ENCODE measurements at regions not wholly inside any gene's neighbourhood (a gene's known extent, or its start where the extent isn't known, plus 50 kb on each side); places are given as distances from the start of the nearest gene placed in this dataset.
"Not testable (repeated sequence)": the region's sequence is repeated elsewhere in the genome, so short reads cannot be mapped to it uniquely, and the experiment has no call there.

DNA sequence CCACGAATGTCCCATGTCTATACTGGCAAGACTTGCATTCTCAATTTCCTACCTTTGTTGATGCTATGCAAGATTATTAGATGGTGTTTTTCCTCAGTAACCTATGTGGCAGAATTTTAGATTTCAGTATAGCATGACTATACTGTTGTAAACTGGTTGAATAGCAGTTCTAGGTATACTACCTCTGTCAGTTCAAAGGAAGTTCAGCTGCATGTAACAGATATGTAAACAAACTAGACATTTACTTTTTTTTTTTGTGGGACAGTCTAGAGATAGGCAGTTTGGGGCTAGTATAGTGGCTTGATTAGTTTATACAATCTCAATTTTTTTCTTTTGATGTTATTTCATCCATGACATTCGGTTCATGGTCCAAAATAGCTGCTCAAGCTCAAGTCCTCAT is 97.6 kb upstream of the GRIN3A start:
- no peaks in the 10 kb centered on the region for H3K27me3 ChIP-seq (ENCODE audit: insufficient read depth, poor library complexity, severe bottlenecking)
- no peak for TF ChIP-seq POLR2AphosphoS5 (IDR thresholded peaks at IDR 0.05; ENCODE audit: low read depth)
- TF ChIP-seq GABPA (IDR thresholded peaks at IDR 0.05; ENCODE audit: low read depth) = no peak
- TF ChIP-seq, protein P1, sequence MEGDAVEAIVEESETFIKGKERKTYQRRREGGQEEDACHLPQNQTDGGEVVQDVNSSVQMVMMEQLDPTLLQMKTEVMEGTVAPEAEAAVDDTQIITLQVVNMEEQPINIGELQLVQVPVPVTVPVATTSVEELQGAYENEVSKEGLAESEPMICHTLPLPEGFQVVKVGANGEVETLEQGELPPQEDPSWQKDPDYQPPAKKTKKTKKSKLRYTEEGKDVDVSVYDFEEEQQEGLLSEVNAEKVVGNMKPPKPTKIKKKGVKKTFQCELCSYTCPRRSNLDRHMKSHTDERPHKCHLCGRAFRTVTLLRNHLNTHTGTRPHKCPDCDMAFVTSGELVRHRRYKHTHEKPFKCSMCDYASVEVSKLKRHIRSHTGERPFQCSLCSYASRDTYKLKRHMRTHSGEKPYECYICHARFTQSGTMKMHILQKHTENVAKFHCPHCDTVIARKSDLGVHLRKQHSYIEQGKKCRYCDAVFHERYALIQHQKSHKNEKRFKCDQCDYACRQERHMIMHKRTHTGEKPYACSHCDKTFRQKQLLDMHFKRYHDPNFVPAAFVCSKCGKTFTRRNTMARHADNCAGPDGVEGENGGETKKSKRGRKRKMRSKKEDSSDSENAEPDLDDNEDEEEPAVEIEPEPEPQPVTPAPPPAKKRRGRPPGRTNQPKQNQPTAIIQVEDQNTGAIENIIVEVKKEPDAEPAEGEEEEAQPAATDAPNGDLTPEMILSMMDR (IDR thresholded peaks at IDR 0.05; ENCODE audit: insufficient read depth, low read length) = no peak
- TF ChIP-seq, protein P2, sequence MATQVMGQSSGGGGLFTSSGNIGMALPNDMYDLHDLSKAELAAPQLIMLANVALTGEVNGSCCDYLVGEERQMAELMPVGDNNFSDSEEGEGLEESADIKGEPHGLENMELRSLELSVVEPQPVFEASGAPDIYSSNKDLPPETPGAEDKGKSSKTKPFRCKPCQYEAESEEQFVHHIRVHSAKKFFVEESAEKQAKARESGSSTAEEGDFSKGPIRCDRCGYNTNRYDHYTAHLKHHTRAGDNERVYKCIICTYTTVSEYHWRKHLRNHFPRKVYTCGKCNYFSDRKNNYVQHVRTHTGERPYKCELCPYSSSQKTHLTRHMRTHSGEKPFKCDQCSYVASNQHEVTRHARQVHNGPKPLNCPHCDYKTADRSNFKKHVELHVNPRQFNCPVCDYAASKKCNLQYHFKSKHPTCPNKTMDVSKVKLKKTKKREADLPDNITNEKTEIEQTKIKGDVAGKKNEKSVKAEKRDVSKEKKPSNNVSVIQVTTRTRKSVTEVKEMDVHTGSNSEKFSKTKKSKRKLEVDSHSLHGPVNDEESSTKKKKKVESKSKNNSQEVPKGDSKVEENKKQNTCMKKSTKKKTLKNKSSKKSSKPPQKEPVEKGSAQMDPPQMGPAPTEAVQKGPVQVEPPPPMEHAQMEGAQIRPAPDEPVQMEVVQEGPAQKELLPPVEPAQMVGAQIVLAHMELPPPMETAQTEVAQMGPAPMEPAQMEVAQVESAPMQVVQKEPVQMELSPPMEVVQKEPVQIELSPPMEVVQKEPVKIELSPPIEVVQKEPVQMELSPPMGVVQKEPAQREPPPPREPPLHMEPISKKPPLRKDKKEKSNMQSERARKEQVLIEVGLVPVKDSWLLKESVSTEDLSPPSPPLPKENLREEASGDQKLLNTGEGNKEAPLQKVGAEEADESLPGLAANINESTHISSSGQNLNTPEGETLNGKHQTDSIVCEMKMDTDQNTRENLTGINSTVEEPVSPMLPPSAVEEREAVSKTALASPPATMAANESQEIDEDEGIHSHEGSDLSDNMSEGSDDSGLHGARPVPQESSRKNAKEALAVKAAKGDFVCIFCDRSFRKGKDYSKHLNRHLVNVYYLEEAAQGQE (IDR thresholded peaks at IDR 0.05; ENCODE audit: insufficient replicate concordance, low read depth) = no peak
- TF ChIP-seq SPI1 (IDR thresholded peaks at IDR 0.05; ENCODE audit: borderline replicate concordance, low read depth) = no peak
- no peak for DNase-seq (ENCODE audit: low read depth in 1 of 2, low spot score in 1 of 2)
- no peak overlapping the region for H3K27ac ChIP-seq (replicated peaks)
- H3K4me3 ChIP-seq (replicated peaks; ENCODE audit: insufficient read depth, low read length) = no peak overlapping the region

DNA sequence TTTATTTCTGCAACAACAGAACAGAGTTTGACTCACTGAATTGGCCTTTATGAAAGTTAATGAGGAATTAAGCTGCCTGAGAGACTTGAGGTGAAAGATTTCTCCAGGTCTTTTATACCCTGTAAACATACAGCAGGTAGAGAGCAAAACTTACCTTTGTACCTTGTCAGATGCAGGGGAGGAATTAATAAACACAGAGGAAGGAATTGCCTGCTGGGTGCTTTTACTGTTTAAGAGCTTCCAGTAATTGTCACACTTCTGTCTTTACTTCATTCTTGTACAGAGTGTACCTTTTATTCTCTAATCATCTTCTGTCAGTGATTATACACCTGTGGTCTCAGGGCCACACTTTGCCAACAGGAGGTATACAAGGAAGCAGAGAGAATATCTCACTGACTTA is 94.0 kb upstream of the GRIN3A start:
- no peaks in the 10 kb centered on the region for H3K27me3 ChIP-seq (ENCODE audit: insufficient read depth, poor library complexity, severe bottlenecking)
- no peak overlapping the region for H3K4me3 ChIP-seq (replicated peaks; ENCODE audit: insufficient read depth, low read length)
- H3K27ac ChIP-seq (replicated peaks) = no peak overlapping the region
- no peak for DNase-seq (ENCODE audit: low read depth in 1 of 2, low spot score in 1 of 2)
- TF ChIP-seq SPI1 (IDR thresholded peaks at IDR 0.05; ENCODE audit: borderline replicate concordance, low read depth) (no peak), GABPA (IDR thresholded peaks at IDR 0.05; ENCODE audit: low read depth) (no peak), POLR2AphosphoS5 (IDR thresholded peaks at IDR 0.05; ENCODE audit: low read depth) (no peak)
- TF ChIP-seq, protein P2 (IDR thresholded peaks at IDR 0.05; ENCODE audit: insufficient replicate concordance, low read depth) = no peak
- TF ChIP-seq, protein P1 (IDR thresholded peaks at IDR 0.05; ENCODE audit: insufficient read depth, low read length) = no peak

DNA sequence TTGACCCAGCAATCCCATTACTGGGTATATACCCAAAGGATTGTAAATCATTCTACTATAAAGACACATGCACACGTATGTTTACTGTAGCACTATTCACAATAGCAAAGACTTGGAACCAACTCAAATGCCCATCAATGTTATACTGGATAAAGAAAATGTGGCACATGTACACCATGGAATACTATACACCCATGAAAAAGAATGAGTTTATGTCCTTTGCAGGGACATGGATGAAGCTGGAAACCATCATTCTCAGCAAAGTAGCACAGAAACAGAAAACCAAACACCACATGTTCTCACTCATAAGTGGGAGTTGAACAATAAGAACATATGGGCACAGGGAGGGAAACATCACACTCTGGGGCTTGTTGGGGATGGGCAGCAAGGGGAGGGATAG is 83.0 kb upstream of the GRIN3A start:
- H3K27me3 ChIP-seq (ENCODE audit: insufficient read depth, poor library complexity, severe bottlenecking); H3K27ac ChIP-seq (replicated peaks); H3K4me3 ChIP-seq (replicated peaks; ENCODE audit: insufficient read depth, low read length); DNase-seq (ENCODE audit: low read depth in 1 of 2, low spot score in 1 of 2): not testable (repeated sequence)

DNA sequence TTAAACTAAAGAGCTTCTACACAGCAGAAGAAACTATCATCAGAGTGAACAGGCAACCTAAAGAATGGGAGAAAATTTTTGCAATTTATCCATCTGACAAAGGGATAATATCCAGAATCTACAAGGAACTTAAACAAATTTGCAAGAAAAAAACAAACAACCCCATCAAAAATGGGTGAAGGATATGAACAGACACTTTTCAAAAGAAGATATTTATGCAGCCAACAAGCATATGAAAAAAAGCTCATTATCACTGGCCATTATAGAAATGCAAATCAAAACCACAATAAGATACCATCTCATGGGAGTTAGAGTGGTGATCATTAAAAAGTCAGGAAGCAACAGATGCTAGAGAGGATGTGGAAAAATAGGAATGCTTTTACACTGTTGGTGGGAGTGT is 82.5 kb upstream of the GRIN3A start:
- H3K27me3 ChIP-seq (ENCODE audit: insufficient read depth, poor library complexity, severe bottlenecking); H3K4me3 ChIP-seq (replicated peaks; ENCODE audit: insufficient read depth, low read length): not testable (repeated sequence)

DNA sequence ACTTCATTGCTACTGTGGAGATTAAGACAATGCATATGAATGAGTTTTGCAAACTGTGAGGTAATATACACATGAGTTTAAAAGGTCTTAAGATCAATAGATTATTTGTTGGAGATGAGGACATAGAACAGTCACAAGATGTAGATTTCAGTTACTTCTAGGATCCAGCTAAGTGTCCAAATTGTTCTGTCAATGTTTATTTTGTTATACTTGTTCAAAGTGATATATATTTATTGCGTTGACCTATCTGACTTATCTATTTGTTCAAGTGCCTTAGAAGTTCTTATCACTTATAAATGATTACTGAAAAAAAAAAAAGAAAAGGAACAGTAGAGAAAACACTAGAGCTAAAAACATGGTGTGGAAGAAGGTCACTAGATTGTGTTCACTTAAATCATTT is 75.6 kb upstream of the GRIN3A start:
- DNase-seq (ENCODE audit: low read depth in 1 of 2, low spot score in 1 of 2) = no peak
- no peak for TF ChIP-seq SPI1 (IDR thresholded peaks at IDR 0.05; ENCODE audit: borderline replicate concordance, low read depth)
- TF ChIP-seq, protein P1 (IDR thresholded peaks at IDR 0.05; ENCODE audit: insufficient read depth, low read length) = no peak
- TF ChIP-seq, protein P2 (IDR thresholded peaks at IDR 0.05; ENCODE audit: insufficient replicate concordance, low read depth) = no peak
- no peak for TF ChIP-seq POLR2AphosphoS5 (IDR thresholded peaks at IDR 0.05; ENCODE audit: low read depth)
- no peak for TF ChIP-seq GABPA (IDR thresholded peaks at IDR 0.05; ENCODE audit: low read depth)
- no peak overlapping the region for H3K27ac ChIP-seq (replicated peaks)
- H3K4me3 ChIP-seq (replicated peaks; ENCODE audit: insufficient read depth, low read length) = no peak overlapping the region
- H3K27me3 ChIP-seq (ENCODE audit: insufficient read depth, poor library complexity, severe bottlenecking) = no peaks in the 10 kb centered on the region

More for the DNA sequence above, 82.5 kb upstream of the GRIN3A start:
- H3K27ac ChIP-seq (replicated peaks); DNase-seq (ENCODE audit: low read depth in 1 of 2, low spot score in 1 of 2): not testable (repeated sequence)

DNA sequence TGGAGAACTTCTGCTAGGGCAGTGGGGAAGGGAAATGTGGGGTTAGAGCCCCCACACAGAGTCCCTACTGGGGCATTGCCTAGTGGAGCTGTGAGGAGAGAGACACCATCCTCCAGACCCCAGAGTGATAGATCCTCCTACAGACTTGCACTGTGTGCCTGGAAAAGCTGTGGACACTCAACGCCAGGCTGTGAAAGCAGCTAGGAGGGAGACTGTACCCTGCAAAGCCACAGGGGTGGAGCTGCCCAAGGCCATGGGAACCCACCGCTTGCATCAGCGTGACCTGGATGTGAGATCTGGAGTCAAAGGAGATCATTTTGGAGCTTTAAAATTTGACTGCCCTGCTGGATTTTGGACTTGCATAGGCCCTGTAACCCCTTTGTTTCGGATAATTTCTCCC is 69.4 kb upstream of the GRIN3A start:
- not testable (repeated sequence) for H3K27ac ChIP-seq (replicated peaks); H3K4me3 ChIP-seq (replicated peaks; ENCODE audit: insufficient read depth, low read length); H3K27me3 ChIP-seq (ENCODE audit: insufficient read depth, poor library complexity, severe bottlenecking); DNase-seq (ENCODE audit: low read depth in 1 of 2, low spot score in 1 of 2)
